GM21576 (cell line): ENCODE measurements at regions not wholly inside any gene's neighbourhood (a gene's known extent, or its start where the extent isn't known, plus 50 kb on each side); places are given as distances from the start of the nearest gene placed in this dataset.

Experiments
- ATAC-seq: cut with Tn5 transposase; IDR thresholded peaks from one replicate; pipeline ENCODE4 v1.9.1; 2021; ENCODE audit warnings: mild to moderate bottlenecking, moderate library complexity; ENCODE audit not compliant: unreplicated experiment

DNA sequence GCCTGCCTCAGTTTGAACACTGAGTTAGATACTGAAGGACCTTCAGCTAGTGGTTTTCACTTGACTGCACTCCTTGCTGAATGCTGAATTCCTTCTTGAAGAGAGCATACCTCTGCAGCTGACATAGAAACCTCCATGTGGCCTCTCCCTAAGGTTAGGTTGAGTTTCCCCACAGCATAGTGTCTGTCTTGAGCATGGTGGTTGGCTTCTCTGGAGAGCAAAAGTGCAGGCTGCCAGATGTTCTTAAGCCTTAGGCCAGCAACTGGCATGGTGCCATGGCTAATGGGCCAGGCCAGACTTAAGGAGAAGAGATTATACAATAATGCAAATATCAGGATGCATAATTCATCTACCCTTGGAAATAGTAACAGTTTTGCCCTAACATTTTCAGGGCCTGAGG lies 545.6 kb upstream of the ZNF385D start:
- ATAC-seq, result no peak

GRCh38 chr3:22297436-22297835 lies 546.4 kb upstream of the ZNF385D start:
- no peak for ATAC-seq

DNA sequence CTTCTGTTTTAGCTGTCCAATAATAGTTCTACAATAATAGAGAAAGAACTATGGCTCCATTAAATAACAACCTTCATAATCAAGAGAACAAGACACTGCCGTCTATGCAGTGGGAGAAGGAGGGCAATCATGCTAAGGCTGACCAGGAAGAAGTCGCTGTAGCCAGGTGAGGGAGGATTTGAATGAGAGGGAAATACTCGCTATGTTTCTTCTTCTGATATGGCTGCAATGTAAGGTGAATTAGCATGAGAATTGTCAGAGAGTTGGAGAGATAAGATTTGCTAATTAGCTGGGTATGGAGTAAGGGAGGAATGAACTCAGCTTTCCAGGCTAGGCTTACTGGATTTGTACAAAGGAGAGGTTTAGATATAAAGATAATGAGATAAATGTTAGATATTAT lies 555.4 kb upstream of the ZNF385D start:
- ATAC-seq, result no peak

DNA sequence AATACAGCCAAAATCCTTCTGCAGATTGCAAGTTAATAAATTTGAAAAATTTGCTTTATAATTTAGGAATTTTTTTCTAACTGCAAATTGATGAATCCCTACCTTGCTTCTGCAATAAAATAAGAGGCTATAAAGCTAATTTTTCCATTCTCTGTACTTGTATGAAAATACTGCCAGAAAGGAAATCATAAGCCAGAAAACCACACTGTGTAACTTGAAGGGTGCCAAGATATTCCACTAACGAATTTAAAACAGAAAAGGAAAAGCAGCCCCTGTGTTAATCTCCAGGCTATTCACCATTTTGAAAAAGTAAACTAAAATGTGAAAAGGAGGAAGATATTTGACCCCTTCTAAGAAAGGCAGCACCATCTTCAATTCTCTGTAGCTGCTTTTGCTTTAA lies 557.9 kb upstream of the ZNF385D start:
- ATAC-seq, result no peak

DNA sequence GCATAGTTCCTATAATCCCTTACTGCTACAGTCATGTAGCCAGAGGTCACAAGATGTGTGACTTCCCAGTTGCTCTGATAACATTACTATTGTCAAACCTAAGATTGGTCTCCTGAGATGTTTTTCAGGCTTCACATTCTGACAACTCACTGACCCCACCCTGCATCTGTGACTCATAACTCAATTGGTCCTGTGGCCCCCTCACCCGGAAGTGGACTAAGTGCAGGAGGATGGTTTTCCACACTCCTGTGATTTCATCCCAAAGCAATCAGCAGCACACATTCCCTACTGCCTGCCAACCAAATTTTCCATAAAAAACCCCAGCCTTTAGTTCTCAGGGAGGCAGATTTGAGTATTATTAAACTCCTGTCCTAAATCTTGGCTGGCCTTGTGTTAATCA lies 564.9 kb upstream of the ZNF385D start:
- no peak for ATAC-seq

DNA sequence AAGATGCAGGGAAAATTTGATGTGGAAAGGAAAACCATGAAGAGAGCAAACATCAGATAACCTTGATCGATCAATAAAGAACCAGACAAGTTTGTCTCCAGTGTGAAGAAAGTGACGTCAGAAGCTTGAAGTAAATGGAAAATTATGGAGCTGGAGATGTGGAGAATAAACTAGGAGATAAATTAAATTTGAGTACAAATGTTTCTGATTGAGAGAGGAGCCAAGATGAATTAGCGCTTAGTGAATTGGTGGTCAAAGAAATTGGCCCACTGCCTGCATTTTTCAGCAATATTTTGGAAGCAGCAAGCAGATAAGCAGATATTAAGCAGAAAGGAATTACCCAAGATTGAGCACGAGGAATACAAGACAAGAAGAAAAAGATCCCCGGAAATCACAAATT lies 567.3 kb upstream of the ZNF385D start:
- ATAC-seq, result no peak

GRCh38 chr3:22319446-22319845 lies 568.4 kb upstream of the ZNF385D start:
- ATAC-seq, result no peak

DNA sequence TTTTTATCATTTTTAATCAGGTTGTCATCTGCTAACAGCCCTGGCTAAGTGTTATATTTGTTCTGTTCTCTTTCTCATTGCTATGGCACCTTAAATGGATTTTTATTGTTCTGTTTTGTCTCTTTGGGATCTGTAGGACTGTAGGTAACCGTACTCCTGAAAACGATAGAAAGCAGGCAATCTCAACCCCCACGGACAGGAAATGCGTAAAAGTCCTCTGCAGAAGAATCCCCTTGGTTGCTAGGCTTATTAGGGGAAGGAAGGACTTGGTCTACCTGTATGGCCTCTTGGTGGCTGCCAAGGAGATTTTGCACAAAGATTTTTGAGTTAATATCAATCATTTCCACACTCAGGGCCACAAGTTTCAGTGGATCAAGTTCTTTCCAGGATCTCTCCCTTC lies 571.9 kb upstream of the ZNF385D start:
- ATAC-seq, result no peak

GRCh38 chr3:22326305-22326704 lies 575.3 kb upstream of the ZNF385D start:
- ATAC-seq, result no peak

DNA sequence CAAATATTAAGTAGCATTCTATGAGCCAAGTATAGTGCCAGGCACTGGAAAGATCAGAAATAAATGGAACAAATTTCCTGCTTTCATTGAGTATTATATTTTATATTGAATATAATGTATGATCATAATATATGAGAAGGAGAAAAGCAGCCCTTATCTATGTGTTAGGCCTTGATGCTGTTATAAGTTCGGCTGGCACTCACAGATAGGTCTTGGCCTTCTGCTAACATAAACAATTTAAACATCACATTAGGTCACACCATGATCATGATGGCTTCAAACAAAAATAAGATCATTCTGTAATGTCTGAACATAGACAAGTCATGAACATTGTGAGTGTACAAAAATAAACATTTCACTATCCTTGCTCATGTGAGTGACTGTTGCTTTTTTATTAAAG lies 584.0 kb upstream of the ZNF385D start:
- ATAC-seq, result no peak

DNA sequence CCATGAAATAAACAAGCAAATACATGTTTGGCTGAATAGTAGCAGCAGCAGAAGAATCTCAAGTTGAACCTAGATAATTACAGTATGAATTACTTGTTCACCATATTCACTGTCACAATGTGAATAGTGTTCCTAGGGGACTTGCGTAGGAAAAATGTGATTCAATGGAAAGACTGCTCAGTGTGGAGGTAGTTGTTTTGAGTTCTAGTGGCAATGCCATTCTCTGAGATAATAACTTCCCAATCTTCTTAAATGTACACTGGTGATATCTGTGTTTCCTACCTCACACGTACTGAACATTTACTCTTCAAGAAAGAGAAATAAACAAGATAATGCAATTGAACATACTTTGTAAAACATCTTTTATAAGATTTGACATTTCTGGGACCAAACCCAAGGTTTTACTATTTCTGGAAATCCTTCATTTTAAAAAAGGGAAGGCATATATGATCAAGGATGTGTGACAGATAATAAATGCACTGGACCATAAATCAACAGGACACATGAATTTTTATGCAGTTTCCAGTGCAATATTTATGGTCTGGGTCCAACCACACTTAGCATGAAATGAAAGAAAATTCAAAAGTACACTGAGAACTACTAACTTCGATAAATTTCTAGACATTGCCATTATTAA lies 598.3 kb upstream of the ZNF385D start:
- ATAC-seq, result no peak

- ATAC-seq, result no peak
Measured at GRCh38 chr3:22351806-22352205, 600.8 kb upstream of the ZNF385D start.

DNA sequence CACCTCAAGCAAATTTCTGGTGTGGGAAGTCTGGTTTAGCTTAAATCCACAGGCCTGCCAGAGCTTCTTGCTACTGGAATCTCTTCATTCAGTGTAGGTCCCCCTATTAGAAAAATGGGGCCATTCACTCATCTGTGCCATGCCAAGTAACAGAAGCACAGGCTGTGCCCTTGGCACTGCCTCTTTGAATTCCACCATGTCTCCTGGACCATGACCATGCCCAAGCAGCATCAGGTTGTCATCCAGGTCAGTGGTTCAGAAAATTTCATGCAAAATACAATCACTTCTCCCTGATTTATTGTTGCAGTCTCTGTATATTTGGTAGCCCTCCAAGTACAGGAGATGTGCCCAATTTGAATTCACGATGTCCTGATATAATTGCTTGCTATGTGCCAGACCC lies 602.1 kb upstream of the ZNF385D start:
- no peak for ATAC-seq

DNA sequence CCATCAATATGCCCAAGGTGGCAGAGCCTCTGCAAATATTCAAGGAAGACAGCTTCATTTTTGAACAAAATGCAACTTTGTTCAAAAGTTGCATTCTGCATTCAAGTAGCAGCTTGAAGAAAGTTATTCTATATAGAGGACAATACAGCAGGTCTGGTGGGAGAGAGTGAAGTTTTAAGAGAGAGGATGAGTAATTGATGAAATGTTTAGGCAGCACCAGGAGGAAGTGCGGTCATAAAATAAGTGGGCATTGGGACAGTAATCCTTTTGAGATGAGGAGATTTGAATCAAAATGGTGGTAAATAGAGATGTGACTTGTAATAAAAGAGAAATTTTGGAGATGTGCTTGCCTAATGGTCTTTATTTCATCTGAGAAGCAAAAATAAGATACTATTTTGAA lies 607.3 kb upstream of the ZNF385D start:
- ATAC-seq, result no peak

DNA sequence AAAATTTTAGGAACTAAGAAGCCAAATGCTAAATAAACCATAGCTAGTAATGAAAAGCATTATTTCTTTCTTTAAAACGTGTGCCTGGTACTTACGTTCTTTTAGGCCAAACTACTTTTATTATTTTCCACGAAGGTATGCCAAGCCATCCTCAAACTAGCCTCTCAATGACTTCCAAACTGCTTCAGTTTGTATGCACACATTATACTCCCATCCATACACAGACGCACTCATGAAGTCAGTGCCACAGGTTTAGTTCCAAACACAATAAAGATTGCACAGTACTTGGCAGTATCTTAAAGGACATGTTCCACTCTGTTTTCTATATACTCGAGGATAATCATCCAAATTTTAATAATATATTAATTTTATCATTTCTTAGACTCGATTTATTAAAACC lies 609.2 kb upstream of the ZNF385D start:
- no peak for ATAC-seq

GRCh38 chr3:22360970-22361369 lies 610.0 kb upstream of the ZNF385D start:
- no peak for ATAC-seq

- no peak for ATAC-seq
Measured at GRCh38 chr3:22361521-22361920, 610.5 kb upstream of the ZNF385D start.

DNA sequence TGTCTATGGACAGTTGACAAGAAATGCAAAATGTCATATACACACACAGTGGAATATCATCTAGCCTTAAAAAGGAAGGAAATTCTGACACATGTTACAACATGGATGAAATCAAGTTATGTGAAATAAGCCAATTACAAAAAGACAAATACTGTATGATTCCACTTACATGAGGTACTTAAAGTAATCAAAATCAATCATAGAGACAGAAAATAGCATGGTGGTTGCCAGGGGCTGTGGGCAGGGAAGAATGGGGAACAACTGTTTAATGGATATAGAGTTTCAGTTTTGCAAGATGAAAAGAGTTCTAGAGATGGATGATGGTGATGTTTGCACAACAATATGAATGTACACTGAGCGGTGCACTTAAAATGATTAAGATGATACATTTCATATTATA lies 613.8 kb upstream of the ZNF385D start:
- ATAC-seq, result no peak

DNA sequence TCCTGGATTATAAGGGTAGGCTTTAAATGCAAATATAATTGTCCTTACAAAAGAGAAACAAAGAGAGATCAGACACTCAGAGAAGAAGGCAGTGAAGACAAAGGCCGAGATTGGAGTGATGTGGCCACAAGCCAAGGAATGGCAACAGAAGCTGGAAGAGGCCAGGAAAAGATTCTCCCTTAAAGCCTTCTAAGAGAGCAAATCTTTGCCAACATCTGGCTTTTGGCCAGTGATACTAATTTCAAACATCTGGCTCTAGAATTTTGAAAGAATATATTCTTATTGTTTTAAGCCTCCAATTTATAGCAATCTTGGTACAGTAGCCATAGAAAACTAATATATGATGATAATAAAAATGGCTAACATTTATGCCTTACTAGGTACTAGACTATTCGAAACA lies 615.8 kb upstream of the ZNF385D start:
- no peak for ATAC-seq

DNA sequence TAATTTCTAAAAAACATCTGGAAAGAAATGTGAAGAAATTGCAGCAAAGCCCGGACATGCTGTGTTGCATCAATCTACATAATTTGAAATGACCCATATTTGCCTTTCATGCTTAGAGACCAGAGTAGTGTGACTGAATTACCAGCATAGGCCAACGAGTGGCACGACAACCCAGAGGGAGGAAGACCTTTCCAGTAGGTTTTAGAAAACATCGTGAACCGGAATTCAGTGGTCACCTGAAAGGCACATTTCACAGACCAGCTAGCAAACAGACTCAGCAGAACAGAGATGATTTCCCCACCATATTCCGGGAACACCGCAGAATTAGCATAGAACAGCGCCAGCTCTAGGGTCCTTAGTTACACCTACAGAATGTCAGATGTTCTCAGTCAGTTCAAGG lies 620.0 kb upstream of the ZNF385D start:
- no peak for ATAC-seq

DNA sequence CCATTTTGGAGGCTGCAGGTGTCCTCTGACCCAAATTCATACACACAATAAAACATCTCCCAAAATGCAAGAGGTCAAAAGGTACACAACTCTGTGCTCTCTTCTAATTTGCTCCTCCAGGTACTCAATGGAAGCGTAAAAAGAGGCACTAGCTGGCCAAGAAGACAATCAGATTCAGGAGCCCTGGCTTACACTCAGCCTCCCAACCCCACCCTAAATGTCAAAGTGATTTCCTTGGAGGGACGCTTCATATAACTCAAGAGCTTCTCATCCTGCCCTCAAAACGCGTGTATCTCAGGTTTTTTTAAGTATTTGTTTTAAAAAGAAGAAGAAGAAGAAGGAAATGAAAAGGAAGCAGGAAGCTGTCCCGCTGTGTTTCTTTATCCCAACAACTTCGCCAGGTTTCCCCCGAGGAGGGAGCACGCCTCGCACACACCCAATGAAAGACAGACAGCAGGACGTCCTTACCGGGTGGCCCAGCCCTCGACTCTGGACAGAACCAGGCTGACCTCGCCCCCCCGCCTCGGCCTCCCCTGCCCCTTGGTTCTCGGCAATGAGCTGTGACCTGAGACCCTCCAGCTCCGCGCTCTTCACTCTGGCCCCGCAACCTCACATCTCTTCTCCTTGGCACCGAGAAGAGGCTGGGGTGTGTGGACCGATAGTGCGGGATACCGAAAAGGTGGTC lies 620.7 kb upstream of the ZNF385D start:
- no peak for ATAC-seq

GRCh38 chr3:22372292-22373062 lies 621.5 kb upstream of the ZNF385D start:
- ATAC-seq, result no peak
